ENCODE measurements at regions not wholly inside any gene's neighbourhood (a gene's known extent, or its start where the extent isn't known, plus 50 kb on each side); places are given as distances from the start of the nearest gene placed in this dataset.

- TF ChIP-seq CTCF (IDR thresholded peaks at IDR 0.05) (no peak), POLR2A (IDR thresholded peaks at IDR 0.05) (no peak)
Observed at GRCh38 chr11:129266536-129266935, 74.4 kb upstream of the ARHGAP32 start.

All from lower leg skin (tissue), 3 donors.